WTC11 (cell line): ENCODE measurements at regions not wholly inside any gene's neighbourhood (a gene's known extent, or its start where the extent isn't known, plus 50 kb on each side); places are given as distances from the start of the nearest gene placed in this dataset.

Experiments used
- ATAC-seq: fragments of 200-7000 bp; cut with Tn5 transposase; 2 replicates; pipeline ENCODE4 v1.10.0; 2021; ENCODE audit warnings: mild to moderate bottlenecking, moderate library complexity
- CTCF ChIA-PET: fragments of 300-600 bp; sonication (Branson Sonifier 250); formaldehyde crosslinking; loops from one replicate; lab custom pipeline; 2021; ENCODE audit warnings: antibody characterized with exemption; lab: Charles Lee
- POLR2A ChIA-PET: fragments of 350-600 bp; sonication (Branson Sonifier 250); formaldehyde crosslinking; loops from one replicate; lab custom pipeline; 2021; ENCODE audit warnings: antibody characterized with exemption; lab: Charles Lee
- DNase-seq: peaks from one replicate; pipeline ENCODE4 v3.0.0; 2021; ENCODE audit warnings: low spot score
- H3K27ac Mint-ChIP-seq: 2 replicates; pipeline ENCODE4 v1.8.0; 2021; ENCODE audit warnings: mixed read lengths
- H3K27me3 Mint-ChIP-seq: 2 replicates; pipeline ENCODE4 v1.8.0; 2021; ENCODE audit warnings: low read depth, mild to moderate bottlenecking, moderate library complexity, mixed read lengths
- H3K36me3 Mint-ChIP-seq: 2 replicates; pipeline ENCODE4 v1.8.0; 2021; ENCODE audit warnings: mixed read lengths
- H3K4me1 Mint-ChIP-seq: 2 replicates; pipeline ENCODE4 v1.8.0; 2022; ENCODE audit warnings: mixed read lengths
- H3K4me3 Mint-ChIP-seq: 2 replicates; pipeline ENCODE4 v1.8.0; 2021; ENCODE audit warnings: mild to moderate bottlenecking, moderate library complexity, mixed read lengths
- H3K9me3 Mint-ChIP-seq: 2 replicates; pipeline ENCODE4 v1.8.0; 2021; ENCODE audit warnings: mixed read lengths
- GRHL2 ChIP-seq: fragments of 250-450 bp; sonication (Bioruptor Pico); IDR thresholded peaks from 2 replicates; pipeline ENCODE4 v1.8.0; 2022; ENCODE audit warnings: mild to moderate bottlenecking, moderate library complexity; ENCODE audit not compliant: insufficient replicate concordance, severe bottlenecking
- GTF2I ChIP-seq: fragments of 250-450 bp; sonication (Bioruptor Pico); conservative IDR thresholded peaks from 2 replicates; pipeline ENCODE4 v1.4.0; 2021; ENCODE audit warnings: mild to moderate bottlenecking
- KAT7 ChIP-seq: sonication (generic); formaldehyde crosslinking; IDR thresholded peaks from 2 replicates; pipeline ENCODE4 v1.8.1; 2023; ENCODE audit warnings: missing genetic modification reagents, mild to moderate bottlenecking, borderline replicate concordance
- NFATC4 ChIP-seq: fragments of 250-450 bp; sonication (Bioruptor Pico); IDR thresholded peaks from 2 replicates; pipeline ENCODE4 v1.9.0; 2021; ENCODE audit warnings: mild to moderate bottlenecking
- SMAD3 ChIP-seq: sonication (generic); formaldehyde crosslinking; IDR thresholded peaks from 2 replicates; pipeline ENCODE4 v1.8.0; 2022; ENCODE audit warnings: missing genetic modification reagents, mild to moderate bottlenecking, borderline replicate concordance
- SOX15 ChIP-seq: fragments of 250-450 bp; sonication (Bioruptor Pico); IDR thresholded peaks from 2 replicates; pipeline ENCODE4 v1.9.0; 2021; ENCODE audit warnings: mild to moderate bottlenecking
- ZNF121 ChIP-seq: sonication (generic); formaldehyde crosslinking; IDR thresholded peaks from 2 replicates; pipeline ENCODE4 v1.8.0; 2023; ENCODE audit warnings: missing genetic modification reagents
- ZNF219 ChIP-seq: sonication (generic); formaldehyde crosslinking; IDR thresholded peaks from 2 replicates; pipeline ENCODE4 v1.8.0; 2023; ENCODE audit warnings: missing genetic modification reagents, mild to moderate bottlenecking, borderline replicate concordance
- ZNF263 ChIP-seq: sonication (generic); formaldehyde crosslinking; IDR thresholded peaks from 2 replicates; pipeline ENCODE4 v1.8.1; 2022; ENCODE audit warnings: low read depth, mild to moderate bottlenecking, moderate library complexity, missing genetic modification reagents
- TF ChIP-seq, protein P1 (sequence below): sonication (generic); formaldehyde crosslinking; IDR thresholded peaks from 2 replicates; pipeline ENCODE4 v1.8.1; 2023; ENCODE audit warnings: mild to moderate bottlenecking, missing genetic modification reagents
- TF ChIP-seq, protein P2 (sequence below): sonication (generic); formaldehyde crosslinking; IDR thresholded peaks from 2 replicates; pipeline ENCODE4 v1.8.1; 2023; ENCODE audit warnings: mild to moderate bottlenecking, moderate library complexity, missing genetic modification reagents
- TF ChIP-seq, protein P3 (sequence below): sonication (generic); formaldehyde crosslinking; IDR thresholded peaks from 2 replicates; pipeline ENCODE4 v1.8.1; 2022; ENCODE audit warnings: mild to moderate bottlenecking, missing genetic modification reagents, moderate library complexity, borderline replicate concordance
- TF ChIP-seq, protein P4 (sequence below): sonication (generic); formaldehyde crosslinking; IDR thresholded peaks from 2 replicates; pipeline ENCODE4 v1.8.1; 2022; ENCODE audit warnings: missing genetic modification reagents, borderline replicate concordance
- TF ChIP-seq, protein P5 (sequence below): sonication (generic); formaldehyde crosslinking; IDR thresholded peaks from 2 replicates; pipeline ENCODE4 v1.8.0; 2023; ENCODE audit warnings: missing genetic modification reagents, mild to moderate bottlenecking, borderline replicate concordance

DNA sequence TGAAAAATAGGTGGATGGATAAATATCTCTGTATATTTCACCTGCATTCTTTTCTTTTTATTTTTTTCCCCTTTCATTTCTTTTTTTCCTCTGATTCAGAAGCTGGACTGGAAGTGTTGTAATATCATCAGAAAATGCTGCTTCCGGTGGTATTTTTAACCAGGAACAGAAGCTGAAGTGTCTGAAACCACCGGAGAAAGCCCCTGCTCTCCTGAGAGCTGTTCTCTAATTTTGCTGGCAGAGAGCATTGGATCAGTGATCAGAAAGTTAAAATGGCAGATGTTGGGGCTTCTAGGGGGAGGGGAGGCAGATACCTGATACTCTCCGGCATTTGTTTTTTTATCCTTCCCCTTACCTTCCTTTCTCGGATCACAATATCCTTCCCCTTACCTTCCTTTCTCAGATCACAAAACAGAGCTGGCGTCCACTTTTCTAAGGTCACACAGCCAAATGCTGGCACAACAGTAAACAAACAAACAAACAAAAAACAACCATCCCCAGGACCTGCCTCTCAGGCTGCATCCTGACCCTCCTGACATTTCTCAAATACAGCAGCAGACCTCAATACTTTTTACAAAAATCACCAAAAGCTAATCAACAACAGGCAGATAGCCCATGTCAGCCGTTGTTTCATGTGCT lies 143.2 kb upstream of the ZNF217 start:
- no peaks in the 10 kb centered on the region for H3K9me3 Mint-ChIP-seq
- CTCF ChIA-PET: interaction anchor here (0.7 to 1.8 kb wide), 9 partner anchors 17 to 205 kb away, joined by 3 to 8 read pairs (median 3); no protein-coding TSS in a partner anchor
- TF ChIP-seq GTF2I (CRISPR knock-in tag) (0 out of 2 replicates have a peak, but pooled peaks have one; percentile 63), SOX15 (CRISPR knock-in tag) (no peak), ZNF219 (CRISPR knock-in tag) (no peak)
- TF ChIP-seq, all 79 proteins: peak for 1
- H3K27ac Mint-ChIP-seq: peak overlapping the region; percentile 99
- peaks cover 77% of the 10 kb centered on the region for H3K4me1 Mint-ChIP-seq
- POLR2A ChIA-PET: interaction anchor here (0.8 to 1.7 kb wide), 3 partner anchors 16 to 146 kb away, joined by 3 read pairs; no protein-coding TSS in a partner anchor
- H3K4me3 Mint-ChIP-seq: peak overlapping the region; percentile 53
- ATAC-seq (peak; percentile 55), DNase-seq (no peak)
- no peaks in the 10 kb centered on the region for H3K36me3 Mint-ChIP-seq
- no peaks in the 10 kb centered on the region for H3K27me3 Mint-ChIP-seq

DNA sequence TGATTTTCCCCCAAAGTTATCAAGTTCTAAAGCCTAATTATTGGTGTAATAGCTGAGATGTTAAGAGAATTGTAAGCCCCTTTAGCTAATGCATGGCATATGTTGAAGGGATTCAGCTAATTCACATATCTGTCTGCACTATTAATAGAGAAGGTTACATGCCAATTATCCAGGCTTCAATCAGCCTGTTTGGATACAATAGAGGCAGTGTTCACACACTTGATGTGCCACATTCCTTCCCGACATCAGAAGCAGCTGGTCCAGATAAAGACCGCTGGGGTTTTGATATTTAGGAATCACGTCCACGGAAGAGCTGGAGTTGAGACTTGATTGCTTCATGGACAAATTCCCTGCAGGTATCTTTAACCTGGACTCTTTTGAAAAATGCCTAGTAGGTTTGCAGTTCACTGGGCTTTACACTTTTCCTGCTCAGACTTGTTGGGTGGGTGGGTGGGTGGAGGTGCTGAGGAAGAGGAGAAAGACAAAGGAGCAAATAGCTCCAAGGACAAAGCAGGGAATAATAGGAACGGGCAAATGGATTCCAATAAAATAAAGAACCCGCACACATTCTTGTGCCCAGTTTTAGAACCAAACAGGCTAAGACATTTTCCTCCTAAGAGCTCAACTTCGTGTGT lies 142.6 kb upstream of the ZNF217 start:
- Mint-ChIP-seq H3K27me3 (no peaks in the 10 kb centered on the region), H3K4me1 (peaks cover 70% of the 10 kb centered on the region), H3K36me3 (no peaks in the 10 kb centered on the region), H3K27ac (peak overlapping the region; percentile 99), H3K4me3 (peak overlapping the region; percentile 53; the same call in 1 of the 2 replicates), H3K9me3 (no peaks in the 10 kb centered on the region)
- POLR2A ChIA-PET: interaction anchor here (0.8 to 1.7 kb wide), 3 partner anchors 16 to 146 kb away, joined by 3 read pairs; no protein-coding TSS in a partner anchor
- CTCF ChIA-PET: interaction anchor here (0.7 to 1.8 kb wide), 10 partner anchors 18 to 206 kb away, joined by 3 to 8 read pairs (median 3); no protein-coding TSS in a partner anchor
- TF ChIP-seq, protein P1, sequence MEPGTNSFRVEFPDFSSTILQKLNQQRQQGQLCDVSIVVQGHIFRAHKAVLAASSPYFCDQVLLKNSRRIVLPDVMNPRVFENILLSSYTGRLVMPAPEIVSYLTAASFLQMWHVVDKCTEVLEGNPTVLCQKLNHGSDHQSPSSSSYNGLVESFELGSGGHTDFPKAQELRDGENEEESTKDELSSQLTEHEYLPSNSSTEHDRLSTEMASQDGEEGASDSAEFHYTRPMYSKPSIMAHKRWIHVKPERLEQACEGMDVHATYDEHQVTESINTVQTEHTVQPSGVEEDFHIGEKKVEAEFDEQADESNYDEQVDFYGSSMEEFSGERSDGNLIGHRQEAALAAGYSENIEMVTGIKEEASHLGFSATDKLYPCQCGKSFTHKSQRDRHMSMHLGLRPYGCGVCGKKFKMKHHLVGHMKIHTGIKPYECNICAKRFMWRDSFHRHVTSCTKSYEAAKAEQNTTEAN (CRISPR knock-in tag): no peak
- TF ChIP-seq GRHL2 (no peak), KAT7 (CRISPR knock-in tag) (no peak)
- TF ChIP-seq, protein P2, sequence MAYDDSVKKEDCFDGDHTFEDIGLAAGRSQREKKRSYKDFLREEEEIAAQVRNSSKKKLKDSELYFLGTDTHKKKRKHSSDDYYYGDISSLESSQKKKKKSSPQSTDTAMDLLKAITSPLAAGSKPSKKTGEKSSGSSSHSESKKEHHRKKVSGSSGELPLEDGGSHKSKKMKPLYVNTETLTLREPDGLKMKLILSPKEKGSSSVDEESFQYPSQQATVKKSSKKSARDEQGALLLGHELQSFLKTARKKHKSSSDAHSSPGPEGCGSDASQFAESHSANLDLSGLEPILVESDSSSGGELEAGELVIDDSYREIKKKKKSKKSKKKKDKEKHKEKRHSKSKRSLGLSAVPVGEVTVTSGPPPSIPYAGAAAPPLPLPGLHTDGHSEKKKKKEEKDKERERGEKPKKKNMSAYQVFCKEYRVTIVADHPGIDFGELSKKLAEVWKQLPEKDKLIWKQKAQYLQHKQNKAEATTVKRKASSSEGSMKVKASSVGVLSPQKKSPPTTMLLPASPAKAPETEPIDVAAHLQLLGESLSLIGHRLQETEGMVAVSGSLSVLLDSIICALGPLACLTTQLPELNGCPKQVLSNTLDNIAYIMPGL (CRISPR knock-in tag): no peak
- DNase-seq: no peak
- ATAC-seq: peak; percentile 11; the same call in 1 of the 2 replicates

DNA sequence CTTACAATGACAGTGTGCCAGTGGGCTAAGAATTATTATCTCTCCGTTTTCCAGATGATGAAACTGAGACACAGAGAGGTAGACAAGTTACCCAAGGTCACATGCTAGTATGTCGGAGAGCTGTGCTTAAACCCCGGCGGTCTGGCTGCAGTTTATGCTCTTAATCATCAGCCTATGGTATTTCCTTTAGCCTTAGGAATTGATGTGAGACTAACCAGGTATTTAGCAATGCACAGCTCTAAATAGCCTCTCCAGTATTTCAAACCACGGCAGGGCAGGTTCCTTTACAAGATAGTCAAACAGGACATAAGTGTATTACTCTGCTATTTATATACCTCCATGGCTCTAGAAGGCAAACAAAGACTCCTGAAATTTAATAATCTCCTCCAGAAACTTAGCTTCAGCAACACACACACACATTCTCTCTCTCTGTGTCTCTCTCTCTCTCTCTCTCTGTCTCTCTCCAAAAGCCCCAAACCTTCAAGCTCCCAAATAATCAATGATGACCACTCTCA lies 142.0 kb upstream of the ZNF217 start:
- H3K27me3 Mint-ChIP-seq: no peaks in the 10 kb centered on the region
- DNase-seq (no peak), ATAC-seq (no peak)
- ChIA-PET POLR2A (interaction anchor here (1.7 kb wide), 1 partner anchor 29 kb away, joined by 3 read pairs; no protein-coding TSS in a partner anchor), CTCF (interaction anchor here (0.9 to 1.8 kb wide), 3 partner anchors 184 to 206 kb away, joined by 3 to 4 read pairs (median 3); no protein-coding TSS in a partner anchor)
- no peak overlapping the region for H3K4me3 Mint-ChIP-seq
- H3K36me3 Mint-ChIP-seq: no peaks in the 10 kb centered on the region
- no peak for TF ChIP-seq ZNF263
- no peak for TF ChIP-seq ZNF121 (CRISPR knock-in tag)
- H3K4me1 Mint-ChIP-seq: peaks cover 64% of the 10 kb centered on the region
- no peaks in the 10 kb centered on the region for H3K9me3 Mint-ChIP-seq
- peak overlapping the region; percentile 99 for H3K27ac Mint-ChIP-seq

DNA sequence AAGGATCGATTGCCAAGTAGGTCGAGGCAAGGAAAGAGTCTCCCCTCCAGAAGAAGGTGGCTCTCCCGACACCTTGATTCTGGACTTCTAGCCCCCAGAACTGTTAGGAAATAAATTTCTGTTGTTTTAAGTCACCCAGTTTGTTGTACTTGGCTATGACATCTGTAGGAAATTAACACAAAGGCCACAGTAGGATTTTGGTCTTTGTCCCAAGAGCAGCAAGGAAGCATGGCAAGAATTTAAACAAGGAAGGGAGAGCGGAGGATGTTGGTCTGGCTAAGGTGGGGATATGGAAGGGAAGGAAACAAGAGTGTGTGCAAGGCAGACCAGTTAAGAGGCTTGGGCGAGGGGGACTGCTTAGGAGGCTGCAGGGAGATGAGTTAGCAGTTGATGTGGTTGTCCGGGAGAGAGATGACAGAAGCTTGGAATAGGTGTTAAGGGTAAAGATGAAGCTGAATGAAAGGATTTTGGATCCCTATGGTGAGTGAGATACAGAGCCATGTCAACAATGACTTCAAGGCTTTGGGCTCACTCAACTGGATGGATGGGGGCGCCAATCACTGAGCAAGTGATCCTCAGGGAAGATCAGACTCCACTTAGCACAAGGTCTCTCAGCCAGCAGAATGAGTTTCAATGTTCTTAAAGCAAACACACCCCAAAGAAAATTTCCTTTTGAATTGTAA lies 140.5 kb upstream of the ZNF217 start:
- ChIA-PET POLR2A (no interaction called here), CTCF (no interaction called here)
- H3K36me3 Mint-ChIP-seq: no peaks in the 10 kb centered on the region
- H3K27ac Mint-ChIP-seq: peak overlapping the region; percentile 9; the same call in 1 of the 2 replicates
- ATAC-seq (no peak), DNase-seq (no peak)
- H3K4me3 Mint-ChIP-seq: no peak overlapping the region
- no peaks in the 10 kb centered on the region for H3K9me3 Mint-ChIP-seq
- H3K4me1 Mint-ChIP-seq: peaks cover 49% of the 10 kb centered on the region
- no peaks in the 10 kb centered on the region for H3K27me3 Mint-ChIP-seq
- TF ChIP-seq, protein P3, sequence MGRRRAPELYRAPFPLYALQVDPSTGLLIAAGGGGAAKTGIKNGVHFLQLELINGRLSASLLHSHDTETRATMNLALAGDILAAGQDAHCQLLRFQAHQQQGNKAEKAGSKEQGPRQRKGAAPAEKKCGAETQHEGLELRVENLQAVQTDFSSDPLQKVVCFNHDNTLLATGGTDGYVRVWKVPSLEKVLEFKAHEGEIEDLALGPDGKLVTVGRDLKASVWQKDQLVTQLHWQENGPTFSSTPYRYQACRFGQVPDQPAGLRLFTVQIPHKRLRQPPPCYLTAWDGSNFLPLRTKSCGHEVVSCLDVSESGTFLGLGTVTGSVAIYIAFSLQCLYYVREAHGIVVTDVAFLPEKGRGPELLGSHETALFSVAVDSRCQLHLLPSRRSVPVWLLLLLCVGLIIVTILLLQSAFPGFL: no peak
- TF ChIP-seq, protein P4, sequence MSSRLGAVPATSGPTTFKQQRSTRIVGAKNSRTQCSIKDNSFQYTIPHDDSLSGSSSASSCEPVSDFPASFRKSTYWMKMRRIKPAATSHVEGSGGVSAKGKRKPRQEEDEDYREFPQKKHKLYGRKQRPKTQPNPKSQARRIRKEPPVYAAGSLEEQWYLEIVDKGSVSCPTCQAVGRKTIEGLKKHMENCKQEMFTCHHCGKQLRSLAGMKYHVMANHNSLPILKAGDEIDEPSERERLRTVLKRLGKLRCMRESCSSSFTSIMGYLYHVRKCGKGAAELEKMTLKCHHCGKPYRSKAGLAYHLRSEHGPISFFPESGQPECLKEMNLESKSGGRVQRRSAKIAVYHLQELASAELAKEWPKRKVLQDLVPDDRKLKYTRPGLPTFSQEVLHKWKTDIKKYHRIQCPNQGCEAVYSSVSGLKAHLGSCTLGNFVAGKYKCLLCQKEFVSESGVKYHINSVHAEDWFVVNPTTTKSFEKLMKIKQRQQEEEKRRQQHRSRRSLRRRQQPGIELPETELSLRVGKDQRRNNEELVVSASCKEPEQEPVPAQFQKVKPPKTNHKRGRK: no peak
- TF ChIP-seq SMAD3 (CRISPR knock-in tag) (no peak), NFATC4 (CRISPR knock-in tag) (no peak)
- TF ChIP-seq, protein P5, sequence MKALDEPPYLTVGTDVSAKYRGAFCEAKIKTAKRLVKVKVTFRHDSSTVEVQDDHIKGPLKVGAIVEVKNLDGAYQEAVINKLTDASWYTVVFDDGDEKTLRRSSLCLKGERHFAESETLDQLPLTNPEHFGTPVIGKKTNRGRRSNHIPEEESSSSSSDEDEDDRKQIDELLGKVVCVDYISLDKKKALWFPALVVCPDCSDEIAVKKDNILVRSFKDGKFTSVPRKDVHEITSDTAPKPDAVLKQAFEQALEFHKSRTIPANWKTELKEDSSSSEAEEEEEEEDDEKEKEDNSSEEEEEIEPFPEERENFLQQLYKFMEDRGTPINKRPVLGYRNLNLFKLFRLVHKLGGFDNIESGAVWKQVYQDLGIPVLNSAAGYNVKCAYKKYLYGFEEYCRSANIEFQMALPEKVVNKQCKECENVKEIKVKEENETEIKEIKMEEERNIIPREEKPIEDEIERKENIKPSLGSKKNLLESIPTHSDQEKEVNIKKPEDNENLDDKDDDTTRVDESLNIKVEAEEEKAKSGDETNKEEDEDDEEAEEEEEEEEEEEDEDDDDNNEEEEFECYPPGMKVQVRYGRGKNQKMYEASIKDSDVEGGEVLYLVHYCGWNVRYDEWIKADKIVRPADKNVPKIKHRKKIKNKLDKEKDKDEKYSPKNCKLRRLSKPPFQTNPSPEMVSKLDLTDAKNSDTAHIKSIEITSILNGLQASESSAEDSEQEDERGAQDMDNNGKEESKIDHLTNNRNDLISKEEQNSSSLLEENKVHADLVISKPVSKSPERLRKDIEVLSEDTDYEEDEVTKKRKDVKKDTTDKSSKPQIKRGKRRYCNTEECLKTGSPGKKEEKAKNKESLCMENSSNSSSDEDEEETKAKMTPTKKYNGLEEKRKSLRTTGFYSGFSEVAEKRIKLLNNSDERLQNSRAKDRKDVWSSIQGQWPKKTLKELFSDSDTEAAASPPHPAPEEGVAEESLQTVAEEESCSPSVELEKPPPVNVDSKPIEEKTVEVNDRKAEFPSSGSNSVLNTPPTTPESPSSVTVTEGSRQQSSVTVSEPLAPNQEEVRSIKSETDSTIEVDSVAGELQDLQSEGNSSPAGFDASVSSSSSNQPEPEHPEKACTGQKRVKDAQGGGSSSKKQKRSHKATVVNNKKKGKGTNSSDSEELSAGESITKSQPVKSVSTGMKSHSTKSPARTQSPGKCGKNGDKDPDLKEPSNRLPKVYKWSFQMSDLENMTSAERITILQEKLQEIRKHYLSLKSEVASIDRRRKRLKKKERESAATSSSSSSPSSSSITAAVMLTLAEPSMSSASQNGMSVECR (CRISPR knock-in tag): no peak
